HG03025 (cell line): ENCODE measurements at regions not wholly inside any gene's neighbourhood (a gene's known extent, or its start where the extent isn't known, plus 50 kb on each side); places are given as distances from the start of the nearest gene placed in this dataset.

ENCODE experiments used
- ATAC-seq: cut with Tn5 transposase; IDR thresholded peaks from one replicate; pipeline ENCODE4 v1.9.1; 2021; ENCODE audit warnings: mild to moderate bottlenecking, moderate library complexity; ENCODE audit not compliant: unreplicated experiment, low FRiP score

DNA sequence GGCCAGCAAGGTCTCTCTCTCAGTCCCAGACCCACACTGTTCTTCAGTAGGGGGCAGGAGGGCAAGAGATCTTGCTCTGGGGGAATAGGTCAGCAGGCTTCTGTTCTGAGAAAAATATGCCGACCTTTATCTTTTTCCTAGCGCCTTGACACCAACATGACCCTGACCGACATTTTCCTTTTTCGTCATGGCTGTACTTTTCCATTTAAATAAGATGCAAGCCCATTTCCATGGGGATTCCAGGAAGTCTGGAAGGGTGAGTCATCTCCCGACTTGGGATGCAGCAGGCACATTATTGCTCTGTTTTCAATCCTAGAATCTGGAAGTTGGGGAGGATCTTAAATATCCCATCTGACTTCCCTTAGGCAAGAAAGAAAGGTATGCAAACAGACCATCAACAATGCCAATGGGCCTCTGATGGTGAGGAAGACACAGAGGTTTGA, 261.5 kb upstream of the LRTM1 start:
- ATAC-seq = no peak

DNA sequence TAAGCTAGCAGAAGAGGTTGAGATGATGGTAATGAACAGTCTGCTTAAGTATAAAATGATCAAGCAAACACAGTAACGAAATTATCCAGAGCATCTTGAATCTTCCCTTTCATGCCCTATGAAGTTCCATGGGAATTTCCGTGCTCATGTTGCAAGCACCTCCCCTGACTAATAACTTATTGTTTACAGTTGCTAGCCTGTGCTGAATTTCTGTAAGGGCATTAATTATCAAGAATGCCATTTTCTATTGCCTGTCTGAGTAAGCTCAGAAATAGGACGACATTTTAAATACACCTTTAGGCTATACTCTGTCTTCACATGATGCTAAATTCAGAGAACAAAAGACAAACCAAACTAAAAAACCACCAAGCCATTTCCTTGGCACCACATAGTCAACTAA, 257.5 kb upstream of the LRTM1 start:
- ATAC-seq = no peak

DNA sequence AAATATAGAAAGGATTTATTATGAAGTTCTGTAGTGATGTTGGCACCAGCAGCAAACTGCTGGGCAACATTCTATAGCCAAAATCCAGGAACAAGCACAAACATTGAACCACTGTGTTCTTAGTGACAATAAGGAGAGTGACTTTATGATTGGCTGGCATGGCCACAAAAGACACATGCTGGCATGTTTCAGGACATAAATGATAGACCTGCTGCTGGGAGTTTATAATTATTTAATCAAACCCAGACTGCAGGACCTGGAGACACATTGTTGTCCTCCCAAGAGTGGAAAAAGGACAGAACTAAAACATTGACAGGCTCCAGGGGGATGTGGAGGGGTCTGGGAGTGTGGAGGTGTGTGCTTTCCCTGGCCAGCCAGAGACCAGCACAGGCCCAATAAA, 255.3 kb upstream of the LRTM1 start:
- no peak for ATAC-seq

DNA sequence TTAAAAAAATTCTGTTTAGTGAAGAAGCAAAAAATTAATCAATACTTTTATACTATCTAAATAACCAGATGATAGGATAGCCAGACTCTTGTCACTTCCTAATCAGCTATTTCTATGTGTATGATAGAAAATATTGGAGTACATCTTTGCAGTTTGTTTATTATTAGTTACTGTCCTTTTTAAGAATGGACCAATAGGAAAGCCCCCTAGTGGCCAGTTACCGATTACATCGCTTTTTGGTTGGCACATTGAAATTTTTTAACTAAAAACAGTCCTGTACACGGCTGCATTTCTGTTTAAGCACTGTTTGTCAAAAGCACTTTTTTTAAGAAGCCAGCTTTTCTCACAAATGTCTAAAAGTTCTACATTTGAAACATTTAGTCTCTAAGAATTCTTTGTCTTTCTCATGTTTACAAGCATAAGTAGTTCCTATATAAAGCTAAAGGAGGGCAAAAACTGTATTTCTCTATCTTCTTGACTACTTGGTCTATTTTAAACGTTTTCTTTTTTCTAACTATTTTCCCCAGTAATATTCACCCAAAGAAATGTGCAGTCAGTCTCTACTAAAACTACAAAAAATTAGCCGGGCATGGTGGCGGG, 253.2 kb upstream of the LRTM1 start:
- ATAC-seq = no peak

DNA sequence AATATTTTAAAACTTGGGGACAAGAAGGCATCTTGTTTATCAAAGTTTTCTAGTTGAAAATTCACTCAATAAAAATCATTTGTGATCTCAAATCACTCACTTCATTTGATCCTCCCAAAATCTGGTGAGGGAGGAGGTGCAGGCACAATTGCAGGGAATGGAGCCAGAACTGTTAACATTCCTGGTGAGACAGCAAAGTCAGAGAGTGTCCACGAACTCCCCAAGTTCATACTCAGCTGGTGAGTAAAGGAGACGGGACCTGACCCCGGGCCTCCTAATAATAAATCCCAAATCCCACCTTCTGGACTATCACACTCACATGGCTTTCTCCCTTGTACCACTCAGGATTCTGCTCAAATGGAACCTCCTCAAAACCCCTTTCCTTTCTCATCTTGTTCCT, 252.3 kb upstream of the LRTM1 start:
- ATAC-seq = no peak

DNA sequence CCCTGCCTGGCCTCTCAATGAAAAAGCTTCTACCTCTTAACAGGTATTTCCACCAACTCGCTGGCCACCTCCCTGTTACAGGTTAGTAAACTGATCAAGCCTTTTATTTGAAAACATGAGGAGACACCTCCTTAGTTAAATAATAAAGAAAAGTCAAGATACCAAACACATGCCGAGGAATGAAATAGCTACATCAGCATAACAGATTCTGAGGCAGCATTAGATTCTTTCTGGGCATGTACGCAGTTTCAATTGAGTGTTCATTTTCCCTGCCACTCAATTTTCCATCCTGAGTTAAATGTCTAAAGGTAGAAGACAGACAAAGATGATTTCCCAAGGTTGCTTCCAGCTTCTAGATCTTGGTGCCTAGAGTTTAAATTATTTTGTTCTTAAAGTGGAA, 250.5 kb upstream of the LRTM1 start:
- no peak for ATAC-seq

DNA sequence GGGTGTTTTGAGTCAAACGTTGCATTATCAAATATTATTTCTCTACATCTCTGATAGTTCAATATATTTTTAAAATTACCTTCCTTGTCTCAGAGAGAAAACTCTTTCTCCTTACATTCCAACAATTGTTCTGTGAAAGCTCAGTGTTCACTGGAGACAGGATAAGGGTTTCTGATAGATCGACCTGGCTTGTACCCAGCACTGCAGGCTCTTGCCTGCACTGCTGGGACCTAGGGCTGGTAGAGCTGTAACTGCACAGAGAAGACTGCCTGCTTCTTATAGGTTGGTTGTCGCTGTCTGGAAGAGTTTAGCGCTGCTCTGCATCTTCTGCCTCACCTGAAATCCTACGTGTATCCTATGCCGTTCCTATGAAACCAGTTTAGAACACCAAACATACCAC, 249.9 kb upstream of the LRTM1 start:
- no peak for ATAC-seq

DNA sequence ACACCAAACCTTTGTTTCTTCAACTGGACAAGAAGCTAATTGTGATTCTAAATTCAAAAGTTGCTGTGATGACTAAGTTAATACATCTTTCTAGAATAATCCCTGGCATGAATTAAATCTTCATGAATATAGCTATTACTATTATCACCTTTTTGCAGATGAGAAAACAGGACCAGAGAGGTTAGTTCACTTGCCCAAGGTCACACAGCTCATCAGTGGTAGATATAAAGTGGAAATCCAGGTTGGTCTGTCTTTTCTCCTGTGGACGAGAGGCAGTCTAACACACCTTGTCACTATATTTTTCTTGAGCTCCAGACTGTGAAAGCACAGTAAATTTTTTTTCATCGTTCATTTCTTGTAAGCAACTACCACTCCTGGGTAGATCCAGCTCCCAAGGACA, 247.6 kb upstream of the LRTM1 start:
- no peak for ATAC-seq

DNA sequence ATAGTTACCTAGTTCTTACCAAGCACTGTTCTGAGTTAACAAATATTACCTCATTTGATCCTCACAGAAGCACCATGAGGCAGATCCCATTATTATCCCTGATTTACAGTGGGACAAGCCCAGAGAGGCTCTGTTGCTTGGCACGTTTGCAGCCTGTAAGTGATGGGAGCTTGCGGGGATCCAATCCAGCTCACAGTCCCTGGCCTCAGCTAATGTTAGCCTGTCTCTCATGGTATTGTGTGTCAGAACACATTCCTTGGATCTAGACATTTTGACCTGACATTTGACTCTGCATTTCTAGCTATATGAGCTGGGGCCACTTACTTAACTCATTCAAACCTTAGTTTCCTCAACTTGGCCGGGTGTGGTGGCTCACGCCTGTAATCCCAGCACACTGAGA, 246.9 kb upstream of the LRTM1 start:
- no peak for ATAC-seq

DNA sequence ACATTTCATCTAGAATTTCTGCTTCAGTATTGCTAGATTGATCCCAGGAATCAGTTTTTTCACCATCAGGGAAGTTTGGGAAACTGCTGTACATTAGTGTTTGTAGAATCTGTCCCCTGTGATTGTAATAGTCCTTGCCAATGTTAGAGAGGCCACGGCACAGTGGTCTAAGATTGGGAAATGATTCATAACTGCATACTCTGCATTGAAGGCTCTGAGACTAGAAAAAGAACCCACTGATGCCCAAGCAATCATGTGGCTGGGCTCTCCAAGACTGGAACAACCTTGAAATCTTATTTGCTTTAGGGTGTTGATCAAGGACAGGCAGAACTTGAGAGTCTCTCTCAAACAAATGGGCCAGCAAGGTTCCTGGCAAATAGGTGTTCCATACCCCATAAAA, 245.6 kb upstream of the LRTM1 start:
- no peak for ATAC-seq

DNA sequence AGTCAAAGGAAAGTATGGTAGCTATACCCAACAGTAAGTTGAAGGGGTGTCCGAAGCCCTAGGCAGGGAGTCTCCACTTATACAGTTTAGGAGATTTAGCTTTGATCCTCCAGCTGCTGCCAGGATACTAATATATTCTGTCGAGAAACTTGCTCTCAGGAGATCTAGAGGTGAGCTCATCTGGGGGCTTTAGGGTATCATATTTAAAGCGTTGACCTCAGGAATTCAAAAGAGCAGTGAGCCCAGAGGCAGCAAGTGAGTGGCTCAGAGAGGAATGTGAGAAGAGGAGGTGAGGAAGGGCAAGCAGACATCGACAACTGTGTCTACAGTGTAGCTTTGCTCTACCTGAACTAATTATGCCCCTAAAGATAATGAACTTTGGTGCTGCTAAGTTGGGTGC, 245.1 kb upstream of the LRTM1 start:
- no peak for ATAC-seq

DNA sequence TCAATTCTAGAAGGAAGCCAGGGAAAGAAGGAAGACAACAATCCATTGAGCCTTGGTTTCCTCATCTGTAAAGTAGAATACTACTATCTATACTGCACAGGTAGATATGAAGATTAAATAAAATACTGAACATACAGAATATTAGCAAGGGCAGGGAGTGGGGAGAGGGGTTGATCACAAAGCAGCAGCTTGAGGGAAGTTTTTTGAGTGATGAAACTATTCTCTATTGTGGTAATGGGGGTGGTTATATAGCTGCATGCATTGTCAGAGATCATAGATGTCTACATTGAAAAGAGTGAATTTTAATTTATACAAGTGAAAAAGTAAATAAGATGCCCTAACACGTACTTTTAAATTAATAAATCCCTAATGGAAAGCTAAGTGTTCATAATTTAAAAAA, 242.6 kb upstream of the LRTM1 start:
- no peak for ATAC-seq

DNA sequence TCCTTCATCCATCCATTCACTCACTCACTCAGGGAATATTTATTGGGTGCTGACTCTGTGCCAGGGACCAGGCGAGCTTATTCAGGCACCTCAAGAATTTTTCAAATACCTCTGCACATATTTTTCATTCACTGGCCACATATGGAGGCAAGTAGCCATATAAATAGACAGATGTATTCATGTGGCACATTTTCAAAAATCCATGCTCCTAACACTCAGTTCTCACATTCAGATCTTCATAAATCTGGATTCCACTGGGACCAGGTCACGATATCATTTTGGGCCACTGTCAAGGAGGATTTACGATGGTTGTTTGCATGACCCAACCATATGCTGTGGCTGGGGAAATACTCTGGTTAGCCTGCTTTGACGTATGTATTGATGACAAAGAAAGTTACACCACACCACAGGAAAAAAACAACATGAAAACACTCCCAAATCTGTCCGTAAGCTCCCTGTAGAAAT, 241.8 kb upstream of the LRTM1 start:
- no peak for ATAC-seq

DNA sequence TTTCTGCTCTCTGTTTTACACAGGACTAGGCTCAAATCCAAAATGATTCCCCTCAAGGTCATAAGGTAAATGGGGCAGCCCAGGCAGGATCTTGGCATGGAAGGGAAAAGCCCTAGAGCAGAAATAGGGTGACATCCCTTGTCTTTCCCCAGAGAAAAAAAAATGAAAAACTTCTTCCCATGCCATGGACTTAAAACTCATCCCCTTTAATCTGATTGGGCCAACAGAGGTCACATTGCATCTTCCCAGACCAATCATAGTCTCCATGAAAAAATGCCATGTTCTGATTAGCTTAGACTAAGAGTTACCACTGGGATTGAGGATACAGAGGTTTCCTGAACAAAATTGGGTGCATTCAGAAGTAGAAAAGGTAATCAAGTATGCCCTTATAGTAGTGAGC, 241.3 kb upstream of the LRTM1 start:
- ATAC-seq = no peak

DNA sequence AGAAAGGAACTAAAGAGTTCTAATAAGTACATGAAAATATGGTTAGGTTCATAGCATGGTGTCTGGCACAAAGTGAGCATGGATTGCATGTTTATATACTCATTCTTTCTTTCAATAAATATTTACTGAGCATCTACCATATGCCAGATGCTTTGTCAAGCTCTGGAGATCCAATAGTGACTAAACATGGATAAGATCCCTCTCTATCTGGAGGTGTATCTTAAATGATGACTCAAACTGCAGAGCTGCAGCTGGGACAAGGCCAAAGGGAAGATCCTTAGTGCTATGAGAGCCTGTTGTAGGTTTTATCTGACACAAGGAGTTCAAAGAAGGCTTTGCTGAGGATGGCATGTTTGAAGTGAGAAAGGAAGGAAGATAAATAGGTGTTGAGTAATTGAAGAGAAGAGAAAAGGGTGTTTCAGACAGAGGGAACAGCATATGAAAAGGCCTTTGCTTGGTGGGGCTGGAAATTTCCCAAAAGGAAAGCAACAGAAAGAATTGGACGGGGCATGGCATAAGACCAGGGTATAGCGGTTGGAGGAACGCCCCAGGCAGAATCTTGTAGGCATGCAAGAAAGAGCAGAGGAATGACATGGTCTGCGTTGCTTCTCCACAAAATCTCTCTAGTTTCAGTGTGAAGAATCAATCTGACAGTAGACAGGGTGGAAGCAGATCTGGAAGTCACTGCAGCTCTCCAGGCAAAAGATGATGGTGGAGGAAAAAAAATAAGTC, 239.9 kb upstream of the LRTM1 start:
- ATAC-seq = no peak

DNA sequence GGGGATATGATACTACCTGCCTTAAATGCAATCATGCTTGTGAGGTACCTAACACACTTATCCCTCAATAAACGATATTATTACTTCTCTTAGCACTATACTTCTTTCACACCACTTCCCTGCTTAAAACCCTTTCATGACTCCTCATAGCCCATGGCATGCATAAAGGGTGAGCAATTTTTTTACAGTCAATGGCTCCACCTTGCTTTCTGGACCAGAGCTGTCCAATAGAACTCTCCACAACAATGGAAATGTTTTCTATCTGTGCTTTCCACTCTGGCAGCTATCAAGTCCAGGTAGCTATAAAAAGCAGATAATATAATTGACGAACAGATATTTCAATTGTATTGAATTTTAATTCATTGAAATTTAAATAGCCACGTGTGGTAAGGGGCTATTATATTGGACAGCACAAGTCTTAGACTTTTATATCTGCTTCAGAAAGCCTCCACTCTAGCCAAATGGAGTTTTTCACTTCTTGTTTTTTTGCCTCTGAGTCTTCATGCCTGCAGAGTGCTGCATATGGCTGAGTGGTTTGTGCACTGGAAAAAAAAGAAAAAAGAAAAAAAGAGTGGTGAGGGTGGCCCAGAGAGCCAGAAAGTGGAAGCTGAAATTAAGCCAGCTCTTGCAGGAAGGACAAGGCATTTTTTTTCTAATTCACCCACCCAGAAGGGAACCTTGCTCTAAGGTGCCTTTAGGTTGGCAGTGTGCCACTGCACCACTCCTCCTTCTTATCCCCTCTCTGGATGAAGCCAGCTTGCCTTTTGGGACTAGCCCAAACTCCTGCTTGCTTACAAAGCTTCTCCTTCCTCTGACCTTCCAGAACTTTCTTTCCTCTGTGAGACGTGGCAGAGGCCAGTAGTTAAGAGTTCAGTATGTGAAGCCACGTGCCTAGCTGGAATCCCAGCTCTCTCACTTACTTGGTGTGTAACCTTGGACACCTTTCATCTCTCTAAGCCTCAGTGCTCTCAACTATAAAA, 239.0 kb upstream of the LRTM1 start:
- no peak for ATAC-seq

DNA sequence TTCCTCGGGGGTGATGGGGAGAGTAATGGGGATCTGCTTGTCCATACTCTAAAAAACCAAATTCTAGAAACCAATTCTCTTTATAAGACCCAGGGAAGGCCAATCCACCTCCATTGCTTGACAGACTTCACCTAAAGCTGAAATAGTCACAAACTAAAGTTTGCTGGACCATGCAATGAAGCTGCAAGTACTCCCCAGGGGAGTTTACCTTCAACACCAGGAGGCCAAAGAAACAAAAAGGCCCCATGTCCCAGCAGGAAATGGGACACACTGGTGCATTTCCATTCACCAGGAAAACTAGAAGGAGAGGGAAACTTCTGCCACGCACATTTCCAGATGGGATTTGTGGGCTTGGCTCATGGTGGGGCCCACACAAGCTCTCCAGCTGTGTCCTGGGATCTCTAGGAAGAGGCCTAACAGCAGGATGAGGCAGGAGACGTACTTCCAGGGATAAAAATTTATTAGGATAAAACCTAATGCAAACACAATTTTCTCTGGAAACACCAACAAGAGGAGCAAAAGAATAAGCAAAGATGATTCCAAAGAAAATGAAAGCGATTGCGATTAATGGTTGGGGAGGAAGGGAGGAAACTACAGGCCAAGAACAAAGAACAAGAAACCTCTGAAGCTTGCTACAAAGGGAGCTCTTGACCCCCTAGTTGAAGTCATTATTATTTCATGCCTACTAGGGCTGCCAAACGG, 238.0 kb upstream of the LRTM1 start:
- no peak for ATAC-seq

DNA sequence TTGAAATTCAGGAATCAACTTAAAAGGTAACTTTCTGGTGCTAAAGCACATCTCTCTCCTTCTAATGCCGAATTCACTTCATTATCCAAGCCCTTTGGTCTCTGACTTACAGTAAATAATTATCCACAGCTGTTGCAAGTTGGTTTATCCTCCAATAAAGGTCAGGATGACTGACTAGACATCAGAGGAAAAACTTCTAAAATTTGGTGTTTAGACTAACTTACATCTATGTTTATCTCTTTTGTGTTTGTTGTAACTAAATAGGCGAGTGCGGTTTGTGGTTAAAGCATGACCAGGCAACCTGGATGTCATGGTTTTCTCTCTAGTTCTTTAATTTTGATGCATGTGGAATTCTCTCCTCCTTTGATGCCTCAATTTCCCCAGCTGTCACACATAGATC, 237.4 kb upstream of the LRTM1 start:
- ATAC-seq = no peak

DNA sequence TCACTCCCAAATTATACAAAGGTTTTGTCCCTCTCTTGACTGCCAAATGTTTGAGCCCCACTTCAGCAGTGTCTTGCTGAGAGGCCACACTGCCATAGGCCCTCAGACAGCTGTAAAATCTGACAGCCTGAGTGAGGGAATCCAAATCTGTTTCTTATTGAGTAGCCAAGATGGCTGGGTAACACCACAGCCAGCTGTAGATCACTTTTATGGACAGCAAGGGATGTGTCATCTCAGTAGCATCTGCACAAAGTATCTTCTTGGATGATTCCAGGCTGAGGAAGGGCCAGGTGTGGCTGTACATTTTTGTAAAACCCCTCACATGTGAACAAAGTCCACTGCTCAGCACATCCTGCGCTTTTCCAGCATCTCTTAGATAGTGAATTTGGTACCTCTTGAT, 237.0 kb upstream of the LRTM1 start:
- no peak for ATAC-seq

DNA sequence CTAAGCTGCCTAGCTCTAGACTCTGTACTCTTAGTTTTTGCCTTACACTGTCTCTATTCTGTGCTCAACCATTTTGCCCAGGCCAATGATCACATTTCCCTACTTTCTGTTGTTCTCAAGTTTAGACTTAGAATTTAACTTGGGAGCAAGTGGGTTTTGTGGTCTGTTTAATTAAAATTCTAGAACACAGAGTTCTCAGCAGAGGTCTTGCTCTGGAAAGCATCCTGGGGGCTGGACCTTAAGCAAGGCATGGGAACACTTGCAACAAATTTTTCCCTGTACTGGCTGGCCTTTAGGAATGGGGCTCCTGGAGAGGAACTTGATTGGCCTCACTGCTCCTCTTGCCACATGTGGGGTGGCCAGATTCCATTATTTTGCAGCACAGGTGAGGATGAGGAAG, 236.3 kb upstream of the LRTM1 start:
- ATAC-seq = no peak

DNA sequence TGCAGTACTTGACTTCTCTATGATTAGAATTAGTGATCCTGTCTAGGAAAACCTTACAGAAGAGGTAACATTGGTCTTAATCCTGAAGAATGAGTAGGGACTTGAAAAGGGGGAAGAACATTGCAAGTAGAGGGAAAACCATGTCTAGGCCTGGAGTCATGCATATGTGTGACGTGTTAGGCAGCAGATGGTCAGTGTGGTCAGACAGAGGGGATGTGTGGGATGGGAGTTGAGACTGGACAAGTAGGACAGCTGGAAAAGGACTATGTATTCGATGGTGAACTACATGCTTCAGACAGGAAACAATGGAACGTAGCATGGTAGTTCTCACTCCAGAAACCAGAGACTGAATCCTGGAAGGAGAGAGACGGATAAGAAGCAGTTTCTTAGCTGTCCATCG, 235.6 kb upstream of the LRTM1 start:
- ATAC-seq = no peak
